ENCODE measurements at regions not wholly inside any gene's neighbourhood (a gene's known extent, or its start where the extent isn't known, plus 50 kb on each side); places are given as distances from the start of the nearest gene placed in this dataset.

- TF ChIP-seq PRDM10 (tag by site-specific recombination; IDR thresholded peaks at IDR 0.05) (no peak), ZNF843 (tag by site-specific recombination; IDR thresholded peaks at IDR 0.05) (no peak), ZBTB26 (tag by site-specific recombination; optimal IDR thresholded peaks at IDR 0.05) (no peak), CTCF (tag by site-specific recombination; IDR thresholded peaks at IDR 0.05) (no peak), TCF7L2 (IDR thresholded peaks at IDR 0.05; ENCODE audit: borderline replicate concordance, low read depth, low read length) (no peak), ZNF398 (tag by site-specific recombination; IDR thresholded peaks at IDR 0.05) (no peak)
These were observed 54.4 kb upstream of the FABP6 start for GRCh38 chr5:160174780-160175437.

Measured in HEK293 (cell line).